Kidney epithelial cell (primary cell): ENCODE measurements at regions not wholly inside any gene's neighbourhood (a gene's known extent, or its start where the extent isn't known, plus 50 kb on each side); places are given as distances from the start of the nearest gene placed in this dataset.

Source experiments
- DNase-seq: peaks from one replicate; pipeline ENCODE4 v3.0.0-alpha.2; 2010; ENCODE audit warnings: low read depth
- H3K27me3 ChIP-seq: 2 replicates; pipeline ENCODE4 v1.6.0; 2011; ENCODE audit warnings: low read length; ENCODE audit not compliant: control insufficient read depth, insufficient read depth
- H3K36me3 ChIP-seq: 2 replicates; pipeline ENCODE4 v1.5.1; 2011; ENCODE audit warnings: low read length; ENCODE audit not compliant: control insufficient read depth, insufficient read depth
- H3K4me3 ChIP-seq: 2 replicates; pipeline ENCODE4 v1.5.1; 2011; ENCODE audit warnings: low read depth, mild to moderate bottlenecking, control low read depth, low read length
- CTCF ChIP-seq: IDR thresholded peaks from 2 replicates; pipeline ENCODE4 v1.5.1; 2011; ENCODE audit warnings: mild to moderate bottlenecking, moderate library complexity, low read length, control low read depth, inconsistent platforms; ENCODE audit not compliant: insufficient read depth, poor library complexity, severe bottlenecking

GRCh38 chr3:106616556-106616955 is 747.7 kb upstream of the CBLB start:
- no peak for TF ChIP-seq CTCF
- no peak for DNase-seq
- H3K27me3 ChIP-seq = no peaks in the 10 kb centered on the region

GRCh38 chr3:106617276-106617675 is 748.5 kb upstream of the CBLB start:
- Histone ChIP-seq H3K36me3 (no peaks in the 10 kb centered on the region), H3K4me3 (no peak overlapping the region), H3K27me3 (no peaks in the 10 kb centered on the region)
- TF ChIP-seq CTCF = no peak
- no peak for DNase-seq

More at GRCh38 chr3:106616556-106616955, 747.7 kb upstream of the CBLB start:
- Histone ChIP-seq H3K4me3 (no peak overlapping the region), H3K36me3 (no peaks in the 10 kb centered on the region)

GRCh38 chr3:106620646-106621045 is 751.8 kb upstream of the CBLB start:
- no peak for DNase-seq
- TF ChIP-seq CTCF = no peak
- Histone ChIP-seq H3K4me3 (no peak overlapping the region), H3K36me3 (no peaks in the 10 kb centered on the region), H3K27me3 (no peaks in the 10 kb centered on the region)

- H3K4me3 ChIP-seq = no peak overlapping the region
- H3K36me3 ChIP-seq = no peaks in the 10 kb centered on the region
- no peak for TF ChIP-seq CTCF
- no peak for DNase-seq
- no peaks in the 10 kb centered on the region for H3K27me3 ChIP-seq
Measured at GRCh38 chr3:106624154-106624553, 753.1 kb upstream of the CCDC54 start.

- H3K36me3 ChIP-seq = no peaks in the 10 kb centered on the region
- peak; percentile 9 for DNase-seq
- TF ChIP-seq CTCF = no peak
- H3K27me3 ChIP-seq = no peaks in the 10 kb centered on the region
- H3K4me3 ChIP-seq = no peak overlapping the region
Measured at GRCh38 chr3:106628407-106628806, 748.8 kb upstream of the CCDC54 start.

GRCh38 chr3:106629215-106629832 is 747.9 kb upstream of the CCDC54 start:
- TF ChIP-seq CTCF = no peak
- H3K27me3 ChIP-seq = no peaks in the 10 kb centered on the region
- no peak for DNase-seq
- no peak overlapping the region for H3K4me3 ChIP-seq
- no peaks in the 10 kb centered on the region for H3K36me3 ChIP-seq
